HepG2 (cell line): ENCODE measurements at regions not wholly inside any gene's neighbourhood (a gene's known extent, or its start where the extent isn't known, plus 50 kb on each side); places are given as distances from the start of the nearest gene placed in this dataset.

ENCODE experiments used
- ATAC-seq: fragments of 200-7000 bp; cut with Tn5 transposase; 3 replicates; pipeline ENCODE4 v1.9.1; 2020; ENCODE audit warnings: mild to moderate bottlenecking, moderate library complexity
- BruUV-seq: library from RNA; stranded (reverse); fragments of 400-500 nt; replicated peaks from 2 replicates; lab custom pipeline; 2021; lab: Mats Ljungman, UMichigan
- CTCF ChIA-PET: fragments of 300-600 bp; formaldehyde crosslinking; extraction: SDS; loops from one replicate; lab custom pipeline; 2021; ENCODE audit warnings: low total read pairs, inconsistent platforms, low intra/inter-chr PET ratio; lab: Yijun Ruan, JAX
- POLR2A ChIA-PET: fragments of 350-600 bp; sonication (Branson Sonifier 250); formaldehyde crosslinking; loops from one replicate; lab custom pipeline; 2020; ENCODE audit warnings: antibody characterized with exemption, inconsistent platforms; lab: Yijun Ruan, JAX
- DNase-seq: peaks from one replicate; pipeline ENCODE4 v3.0.0-alpha.2; 2015; ENCODE audit warnings: low spot score
- FAIRE-seq: peaks from 3 replicates; lab custom pipeline; 2011; peaks lifted over from hg19 to GRCh38; lab: Jason Lieb, UNC
- H2AFZ ChIP-seq: one replicate; pipeline ENCODE4 v1.6.1; 2011; ENCODE audit warnings: low read length, inconsistent platforms
- H3K27ac ChIP-seq: fragments of 300-600 bp; 3 replicates; pipeline ENCODE4 v1.8.0; 2011; ENCODE audit warnings: mixed run types, mild to moderate bottlenecking, mixed read lengths, low read length, inconsistent platforms; ENCODE audit not compliant: insufficient read depth; ENCODE audit errors: extremely low read length
- H3K27me3 ChIP-seq, 2 experiments: fragments of 200-600 bp in 1 of 2; 2 replicates in 1 of 2; 3 replicates in 1 of 2; pipeline versions ENCODE4 v1.6.0 to v1.8.0; 2011; ENCODE audit warnings: low read length in 2 of 2, mild to moderate bottlenecking in 2 of 2, moderate library complexity in 2 of 2, inconsistent platforms in 1 of 2; ENCODE audit not compliant: insufficient read depth in 2 of 2, control insufficient read depth in 1 of 2
- H3K36me3 ChIP-seq, 2 experiments: fragments of 200-600 bp in 1 of 2; replicated peaks in 1 of 2; 2 replicates in 1 of 2; 3 replicates in 1 of 2; pipeline versions ENCODE4 v1.5.1 to v1.8.0; 2011; ENCODE audit warnings: low read length in 2 of 2, inconsistent platforms in 1 of 2; ENCODE audit not compliant: insufficient read depth in 2 of 2, control insufficient read depth in 1 of 2
- H3K4me1 ChIP-seq: 2 replicates; pipeline ENCODE4 v1.5.1; 2012; ENCODE audit warnings: low read length, inconsistent platforms; ENCODE audit not compliant: insufficient read depth
- H3K4me2 ChIP-seq: 2 replicates; pipeline ENCODE4 v1.6.0; 2011; ENCODE audit warnings: low read depth, low read length, inconsistent platforms
- H3K4me3 ChIP-seq, 3 experiments: fragments of 200-600 bp in 1 of 3; sonication (generic), shearing (Covaris generic) in 1 of 3; replicated peaks in 1 of 3; 2 replicates each; pipeline ENCODE4 v1.5.1; 2011 to 2016; ENCODE audit warnings: low read length in 3 of 3, inconsistent platforms in 2 of 3, low read depth in 2 of 3, mild to moderate bottlenecking in 2 of 3, control low read depth in 1 of 3, mixed read lengths in 1 of 3; ENCODE audit not compliant: insufficient read depth in 1 of 3
- H3K79me2 ChIP-seq: one replicate; pipeline ENCODE4 v1.6.1; 2011; ENCODE audit warnings: low read length, inconsistent platforms; ENCODE audit not compliant: insufficient read depth
- H3K9ac ChIP-seq: 2 replicates; pipeline ENCODE4 v1.6.0; 2011; ENCODE audit warnings: mild to moderate bottlenecking, low read depth, low read length, inconsistent platforms; ENCODE audit not compliant: insufficient read depth
- H3K9me3 ChIP-seq: 2 replicates; pipeline ENCODE4 v1.5.1; 2012; ENCODE audit warnings: mild to moderate bottlenecking, low read length
- H4K20me1 ChIP-seq: 2 replicates; pipeline ENCODE4 v1.6.0; 2011; ENCODE audit warnings: inconsistent platforms, mild to moderate bottlenecking, low read length, moderate library complexity; ENCODE audit not compliant: insufficient read depth
- AKAP8 ChIP-seq: sonication (generic); formaldehyde crosslinking; IDR thresholded peaks from 2 replicates; pipeline ENCODE4 v1.5.1; 2020; ENCODE audit warnings: mild to moderate bottlenecking, missing genetic modification reagents
- ARID5B ChIP-seq: IDR thresholded peaks from 2 replicates; pipeline ENCODE4 v1.4.0; 2020; ENCODE audit warnings: mild to moderate bottlenecking, missing genetic modification reagents
- GMEB1 ChIP-seq: sonication (generic); formaldehyde crosslinking; IDR thresholded peaks from 2 replicates; pipeline ENCODE4 v1.5.1; 2020; ENCODE audit warnings: missing genetic modification reagents, mild to moderate bottlenecking, borderline replicate concordance
- MYC ChIP-seq: sonication (generic); formaldehyde crosslinking; IDR thresholded peaks from 2 replicates; pipeline ENCODE4 v1.9.0; 2021; ENCODE audit warnings: missing genetic modification reagents, borderline replicate concordance
- RFX1 ChIP-seq: fragments of 450-650 bp; IDR thresholded peaks from 2 replicates; pipeline ENCODE4 v1.6.1; 2017
- SATB2 ChIP-seq: sonication (generic); formaldehyde crosslinking; IDR thresholded peaks from 2 replicates; pipeline ENCODE4 v1.5.0; 2020; ENCODE audit warnings: missing genetic modification reagents
- SMARCC2 ChIP-seq: fragments of 450-650 bp; IDR thresholded peaks from 2 replicates; pipeline ENCODE4 v1.6.1; 2017; ENCODE audit warnings: antibody characterized with exemption, mild to moderate bottlenecking
- SNRNP70 ChIP-seq: fragments of 200-400 bp; formaldehyde crosslinking; IDR thresholded peaks from 2 replicates; pipeline ENCODE4 v1.6.1; 2017; ENCODE audit warnings: mild to moderate bottlenecking, low read depth, low read length, moderate library complexity
- THYN1 ChIP-seq: sonication (generic); formaldehyde crosslinking; IDR thresholded peaks from 2 replicates; pipeline ENCODE4 v1.8.1; 2023; ENCODE audit warnings: low read depth, mild to moderate bottlenecking, moderate library complexity, missing genetic modification reagents, borderline replicate concordance
- ZFP36L2 ChIP-seq: sonication (generic); formaldehyde crosslinking; IDR thresholded peaks from 2 replicates; pipeline ENCODE4 v1.4.0; 2020; ENCODE audit warnings: missing genetic modification reagents
- ZNF460 ChIP-seq: sonication (generic); formaldehyde crosslinking; IDR thresholded peaks from 2 replicates; pipeline ENCODE4 v1.5.1; 2020; ENCODE audit warnings: missing genetic modification reagents, mild to moderate bottlenecking, borderline replicate concordance
- ZNF773 ChIP-seq: sonication (generic); formaldehyde crosslinking; IDR thresholded peaks from 2 replicates; pipeline ENCODE4 v1.4.0; 2020; ENCODE audit warnings: missing genetic modification reagents, borderline replicate concordance
- ZNF782 ChIP-seq: sonication (generic); formaldehyde crosslinking; IDR thresholded peaks from 2 replicates; pipeline ENCODE4 v1.4.0; 2020; ENCODE audit warnings: missing genetic modification reagents, mild to moderate bottlenecking, borderline replicate concordance
- WGBS: methylation state at CpG from one replicate; pipeline ENCODE4 v1.1.6; 2017; ENCODE audit warnings: low lambda C conversion rate; 5-methylcytosine and 5-hydroxymethylcytosine counted together
- in situ Hi-C: cut with HindIII; loops from 2 replicates; pipeline ENCODE4 v1.10.0; 2017; ENCODE audit warnings: low pct_unique_long_range_greater_than_20kb; ENCODE audit not compliant: extremely low pct_ligation_motif_present
- intact Hi-C: fragments of 100-400 bp; cut with micrococcal nuclease; formaldehyde crosslinking; loops from one replicate; pipeline ENCODE4 v1.10.0; 2022; ENCODE audit not compliant: unreplicated experiment

- TF ChIP-seq ARID5B (CRISPR knock-in tag) (no peak), RFX1 (no peak)
Measured at GRCh38 chr1:58095183-58095582, 451.3 kb downstream of the OMA1 start (continued).

GRCh38 chr1:58094221-58094620 is 452.3 kb downstream of the OMA1 start:
- CTCF ChIA-PET: no interaction called here

More at GRCh38 chr1:58094221-58094620, 452.3 kb downstream of the OMA1 start:
- Histone ChIP-seq H2AFZ (no peak overlapping the region), H3K27ac (no peak overlapping the region), H3K27me3 (no peaks in the 10 kb centered on the region), H3K79me2 (no peaks in the 10 kb centered on the region), H3K9me3 (no peaks in the 10 kb centered on the region), H3K4me1 (peaks cover 13% of the 10 kb centered on the region), H3K4me3 (no peak overlapping the region), H3K9ac (no peak overlapping the region), H4K20me1 (no peaks in the 10 kb centered on the region), H3K4me2 (no peak overlapping the region), H3K36me3 (no peaks in the 10 kb centered on the region)
- no TSS peak for BruUV-seq
- WGBS: 0% methylated on average over 2 of the region's 2 CpGs
- DNase-seq (no peak), ATAC-seq (no peak), FAIRE-seq (no peak)
- in situ Hi-C loops (no loop called here), intact Hi-C loops (no loop called here)
- no peak for TF ChIP-seq ZNF782 (CRISPR knock-in tag)
- no peak for TF ChIP-seq ZNF773 (CRISPR knock-in tag)
- TF ChIP-seq ZFP36L2 (CRISPR knock-in tag): no peak
- TF ChIP-seq SMARCC2: no peak
- TF ChIP-seq GMEB1 (CRISPR knock-in tag): no peak
- no peak for TF ChIP-seq THYN1
- no peak for TF ChIP-seq SATB2 (CRISPR knock-in tag)
- no peak for TF ChIP-seq SNRNP70
- no peak for TF ChIP-seq AKAP8 (CRISPR knock-in tag)
- TF ChIP-seq MYC (CRISPR knock-in tag): no peak
- TF ChIP-seq ZNF460: no peak
- POLR2A ChIA-PET: no interaction called here
